ENCODE measurements at regions not wholly inside any gene's neighbourhood (a gene's known extent, or its start where the extent isn't known, plus 50 kb on each side); places are given as distances from the start of the nearest gene placed in this dataset.

- peaks cover 3% of the 10 kb centered on the region for H3K9me3 Mint-ChIP-seq
- H3K36me3 Mint-ChIP-seq = no peaks in the 10 kb centered on the region
- ATAC-seq = no peak
- no peak overlapping the region for H3K27ac Mint-ChIP-seq
- H3K27me3 Mint-ChIP-seq = no peaks in the 10 kb centered on the region
- no peaks in the 10 kb centered on the region for H3K4me1 Mint-ChIP-seq
- no peak overlapping the region for H3K4me3 Mint-ChIP-seq
Measured at GRCh38 chr9:13689925-13690324, 410.4 kb upstream of the MPDZ start.

GRCh38 chr9:13688990-13689600 lies 409.6 kb upstream of the MPDZ start:
- Mint-ChIP-seq H3K4me3 (no peak overlapping the region), H3K36me3 (no peaks in the 10 kb centered on the region), H3K9me3 (peaks cover 3% of the 10 kb centered on the region), H3K4me1 (no peaks in the 10 kb centered on the region), H3K27me3 (no peaks in the 10 kb centered on the region), H3K27ac (no peak overlapping the region)
- ATAC-seq = no peak

DNA sequence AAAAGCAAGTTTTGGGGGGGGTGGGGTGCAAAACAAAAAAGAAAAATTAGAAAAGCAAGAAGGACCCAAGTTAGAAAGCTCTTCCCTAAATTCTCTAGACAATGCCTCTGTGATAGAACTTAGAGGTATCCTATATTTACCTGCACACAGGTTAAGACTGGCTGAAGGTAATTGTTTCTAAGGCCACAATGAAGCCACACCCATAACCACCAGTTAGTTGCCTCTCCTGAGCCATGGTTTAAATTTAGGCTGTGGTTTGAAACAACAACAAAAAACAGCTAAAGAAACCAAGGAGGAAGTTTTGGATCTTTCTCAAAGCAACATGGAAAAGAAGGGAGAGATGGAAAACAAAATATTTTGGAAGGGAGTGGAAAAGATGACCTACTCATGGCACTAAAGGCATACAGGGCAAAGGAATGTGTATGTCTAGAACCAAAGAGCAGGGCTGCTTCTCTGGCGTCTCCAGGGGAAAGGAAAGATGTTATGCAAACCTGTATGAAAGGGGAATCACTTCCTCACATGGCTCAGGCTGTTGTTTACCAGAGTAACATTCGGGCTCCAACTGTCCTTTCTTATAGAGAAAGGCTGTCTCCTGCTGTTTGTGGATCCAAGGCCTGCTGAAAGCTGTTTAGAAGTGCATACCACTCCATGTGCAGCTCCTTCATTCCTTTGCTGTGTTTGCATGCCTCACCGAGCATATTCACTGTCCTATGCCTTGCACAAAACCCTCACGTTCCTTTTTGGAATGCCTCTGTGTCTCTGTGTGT lies 408.9 kb upstream of the MPDZ start:
- Mint-ChIP-seq H3K27me3 (no peaks in the 10 kb centered on the region), H3K36me3 (no peaks in the 10 kb centered on the region), H3K4me3 (no peak overlapping the region), H3K4me1 (no peaks in the 10 kb centered on the region), H3K27ac (no peak overlapping the region), H3K9me3 (peaks cover 3% of the 10 kb centered on the region)
- ATAC-seq = no peak

GRCh38 chr9:13684656-13685055 lies 405.2 kb upstream of the MPDZ start:
- no peak overlapping the region for H3K4me3 Mint-ChIP-seq
- no peaks in the 10 kb centered on the region for H3K27me3 Mint-ChIP-seq
- no peaks in the 10 kb centered on the region for H3K36me3 Mint-ChIP-seq
- H3K4me1 Mint-ChIP-seq = no peaks in the 10 kb centered on the region
- no peak for ATAC-seq
- peaks cover 6% of the 10 kb centered on the region for H3K9me3 Mint-ChIP-seq
- H3K27ac Mint-ChIP-seq = no peak overlapping the region

- Mint-ChIP-seq H3K4me3 (no peak overlapping the region), H3K36me3 (no peaks in the 10 kb centered on the region), H3K27me3 (no peaks in the 10 kb centered on the region), H3K9me3 (peaks cover 8% of the 10 kb centered on the region), H3K4me1 (no peaks in the 10 kb centered on the region), H3K27ac (no peak overlapping the region)
- no peak for ATAC-seq
Measured at GRCh38 chr9:13677801-13678200, 398.3 kb upstream of the MPDZ start.

DNA sequence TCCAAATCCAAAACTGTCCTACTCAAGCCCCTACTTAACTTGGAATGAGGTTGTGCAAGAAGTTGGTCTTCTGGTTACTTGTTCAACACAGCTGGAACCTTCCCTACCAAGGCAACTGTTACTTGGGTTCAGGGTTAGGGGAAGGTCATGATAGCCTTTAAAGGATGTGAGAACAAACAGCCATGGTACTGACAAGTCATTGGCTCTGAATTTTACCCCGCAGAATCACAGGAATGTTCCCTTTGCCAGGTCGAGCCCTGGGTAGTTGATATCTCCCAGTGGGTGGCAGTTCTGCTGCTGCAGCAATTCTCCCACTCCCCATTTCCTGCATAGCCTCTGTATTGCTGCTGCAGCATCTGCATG lies 396.1 kb upstream of the MPDZ start:
- Mint-ChIP-seq H3K9me3 (peaks cover 3% of the 10 kb centered on the region), H3K4me1 (no peaks in the 10 kb centered on the region), H3K27ac (no peak overlapping the region), H3K4me3 (no peak overlapping the region), H3K27me3 (no peaks in the 10 kb centered on the region), H3K36me3 (no peaks in the 10 kb centered on the region)
- no peak for ATAC-seq

- no peak for ATAC-seq
- H3K27me3 Mint-ChIP-seq = no peaks in the 10 kb centered on the region
- H3K4me3 Mint-ChIP-seq = no peak overlapping the region
- no peak overlapping the region for H3K27ac Mint-ChIP-seq
- no peaks in the 10 kb centered on the region for H3K4me1 Mint-ChIP-seq
- no peaks in the 10 kb centered on the region for H3K36me3 Mint-ChIP-seq
- peaks cover 2% of the 10 kb centered on the region for H3K9me3 Mint-ChIP-seq
Measured at GRCh38 chr9:13674926-13675637, 395.6 kb upstream of the MPDZ start.

DNA sequence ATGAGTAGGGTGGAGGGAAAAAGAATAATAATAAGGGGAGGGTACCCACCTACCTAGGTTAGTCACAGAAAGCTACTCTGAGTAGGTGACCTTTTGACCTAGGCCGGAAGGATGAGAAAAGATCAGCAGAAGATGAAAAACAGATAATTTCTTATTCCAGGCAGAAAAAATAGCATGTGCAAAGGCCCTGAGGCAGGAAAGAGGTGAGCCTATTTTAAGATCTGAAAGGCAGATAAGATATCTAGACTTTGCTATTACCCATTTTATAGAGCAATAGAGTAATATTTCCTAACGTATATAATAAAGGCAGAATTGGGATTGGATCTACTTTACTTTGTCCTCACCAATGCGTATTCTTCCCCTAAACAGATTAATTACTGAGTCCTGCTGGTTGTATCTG lies 393.9 kb upstream of the MPDZ start:
- Mint-ChIP-seq H3K9me3 (peaks cover 7% of the 10 kb centered on the region), H3K36me3 (no peaks in the 10 kb centered on the region), H3K4me1 (no peaks in the 10 kb centered on the region), H3K4me3 (no peak overlapping the region), H3K27ac (no peak overlapping the region), H3K27me3 (no peaks in the 10 kb centered on the region)
- no peak for ATAC-seq

DNA sequence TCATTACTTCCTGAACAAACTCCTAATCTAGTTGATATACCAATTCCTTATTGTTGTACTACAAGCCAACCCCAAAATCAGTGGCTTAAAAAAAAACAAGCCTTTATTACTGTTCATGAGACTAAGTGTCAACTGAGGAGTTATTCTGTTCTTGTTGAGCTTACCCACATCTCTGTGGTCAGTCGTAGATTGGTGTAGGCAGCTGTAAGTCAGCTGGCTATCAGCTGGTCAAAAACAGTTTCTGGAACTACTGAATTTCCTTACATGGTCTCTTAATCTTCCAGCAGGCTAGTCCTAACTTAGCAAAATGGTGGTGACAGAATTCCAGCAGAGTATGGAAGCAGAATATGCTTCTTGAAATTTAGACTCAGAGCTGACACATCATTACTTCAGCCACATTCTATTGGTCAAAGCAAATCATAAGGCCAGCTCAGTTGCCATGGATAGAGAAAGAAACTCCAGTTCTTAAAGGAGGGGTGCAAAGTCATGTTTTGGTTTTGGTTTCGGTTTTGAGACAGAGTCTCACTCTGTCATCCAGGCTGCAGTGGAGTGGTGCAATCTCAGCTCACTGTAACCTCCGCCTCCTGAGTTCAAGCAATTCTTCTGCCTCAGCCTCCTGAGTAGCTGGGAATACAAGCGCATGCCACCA lies 386.1 kb upstream of the MPDZ start:
- Mint-ChIP-seq H3K9me3 (peaks cover 28% of the 10 kb centered on the region), H3K36me3 (no peaks in the 10 kb centered on the region), H3K27me3 (no peaks in the 10 kb centered on the region), H3K4me3 (no peak overlapping the region), H3K27ac (no peak overlapping the region), H3K4me1 (no peaks in the 10 kb centered on the region)
- no peak for ATAC-seq

GRCh38 chr9:13661014-13661413 lies 381.5 kb upstream of the MPDZ start:
- H3K4me3 Mint-ChIP-seq = no peak overlapping the region
- H3K4me1 Mint-ChIP-seq = no peaks in the 10 kb centered on the region
- peaks cover 20% of the 10 kb centered on the region for H3K9me3 Mint-ChIP-seq
- H3K36me3 Mint-ChIP-seq = no peaks in the 10 kb centered on the region
- ATAC-seq = no peak
- no peak overlapping the region for H3K27ac Mint-ChIP-seq
- no peaks in the 10 kb centered on the region for H3K27me3 Mint-ChIP-seq

DNA sequence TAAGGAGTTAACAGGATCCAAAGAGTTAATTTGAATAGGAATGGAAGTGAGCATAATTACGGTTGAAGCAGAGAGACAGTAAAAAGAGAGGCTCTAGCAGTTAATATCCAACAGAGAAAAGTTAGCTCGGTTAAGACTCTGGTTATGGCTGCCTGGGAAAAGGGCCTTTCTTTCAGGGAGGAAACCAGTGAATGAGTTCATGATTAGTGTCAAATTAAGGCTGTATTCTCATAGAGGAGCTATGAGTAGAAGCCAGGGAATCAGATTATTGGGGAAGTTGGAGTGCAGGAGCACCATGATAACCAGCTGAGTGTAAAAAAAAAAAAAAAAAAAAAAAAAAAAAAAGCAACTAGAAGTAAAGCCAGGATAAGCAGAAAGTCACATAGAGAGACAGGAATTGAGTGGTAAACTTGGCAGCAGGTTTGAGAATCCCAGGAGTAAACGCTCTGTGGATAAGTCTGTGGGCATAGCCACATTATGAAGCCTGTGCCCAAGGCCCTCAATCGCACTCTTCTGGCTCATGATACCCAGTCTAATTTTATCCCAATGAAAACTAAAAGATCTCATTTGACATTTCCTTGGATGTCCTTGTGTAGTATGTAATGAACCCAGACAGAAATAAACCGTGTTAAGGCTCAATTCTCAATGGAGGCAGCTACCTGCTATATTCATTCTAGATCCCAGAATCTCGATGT lies 372.6 kb upstream of the MPDZ start:
- no peaks in the 10 kb centered on the region for H3K36me3 Mint-ChIP-seq
- H3K4me1 Mint-ChIP-seq = no peaks in the 10 kb centered on the region
- no peak overlapping the region for H3K27ac Mint-ChIP-seq
- no peak overlapping the region for H3K4me3 Mint-ChIP-seq
- H3K27me3 Mint-ChIP-seq = no peaks in the 10 kb centered on the region
- H3K9me3 Mint-ChIP-seq = peaks cover 14% of the 10 kb centered on the region
- no peak for ATAC-seq

DNA sequence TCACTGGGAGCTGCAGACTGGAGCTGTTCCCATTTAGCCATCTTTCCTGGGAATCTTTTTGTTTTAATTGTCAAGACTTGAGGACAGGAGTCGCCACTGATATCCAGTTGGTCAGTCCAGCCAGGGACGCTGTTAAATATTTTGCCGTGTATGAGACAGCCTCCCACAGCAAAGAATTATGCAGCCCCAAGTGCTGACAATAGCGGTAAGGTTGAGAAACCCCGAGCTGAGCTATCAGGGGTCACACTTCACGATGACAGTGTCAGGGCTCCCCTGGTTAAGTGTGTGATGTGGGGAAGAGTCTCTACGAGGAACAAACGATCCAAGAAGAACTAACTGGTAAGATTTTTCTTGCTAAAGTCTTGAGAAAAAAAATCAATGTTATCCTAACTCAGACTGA lies 372.0 kb upstream of the MPDZ start:
- Mint-ChIP-seq H3K27ac (no peak overlapping the region), H3K9me3 (peaks cover 14% of the 10 kb centered on the region), H3K4me1 (no peaks in the 10 kb centered on the region), H3K36me3 (no peaks in the 10 kb centered on the region), H3K27me3 (no peaks in the 10 kb centered on the region), H3K4me3 (no peak overlapping the region)
- ATAC-seq = no peak

DNA sequence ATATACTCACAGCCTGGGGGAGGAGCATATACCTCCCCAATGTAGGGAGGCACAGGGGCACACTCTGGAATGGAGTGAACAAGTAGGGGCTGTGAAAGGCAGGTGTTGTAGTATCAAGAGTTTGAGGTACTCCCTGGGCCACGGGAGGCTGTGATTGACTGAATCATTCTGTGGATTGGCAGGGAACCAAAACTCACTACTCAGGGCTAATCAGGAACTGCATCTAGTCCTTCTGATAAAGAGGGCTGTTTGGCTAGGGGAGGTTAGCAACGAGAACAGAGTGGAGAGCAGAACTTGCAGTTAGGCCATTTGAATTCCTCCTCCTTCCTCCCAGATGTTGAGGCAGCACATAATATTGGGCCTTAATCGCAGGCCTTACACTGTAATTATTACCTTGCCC lies 369.2 kb upstream of the MPDZ start:
- no peaks in the 10 kb centered on the region for H3K27me3 Mint-ChIP-seq
- no peak overlapping the region for H3K27ac Mint-ChIP-seq
- ATAC-seq = no peak

DNA sequence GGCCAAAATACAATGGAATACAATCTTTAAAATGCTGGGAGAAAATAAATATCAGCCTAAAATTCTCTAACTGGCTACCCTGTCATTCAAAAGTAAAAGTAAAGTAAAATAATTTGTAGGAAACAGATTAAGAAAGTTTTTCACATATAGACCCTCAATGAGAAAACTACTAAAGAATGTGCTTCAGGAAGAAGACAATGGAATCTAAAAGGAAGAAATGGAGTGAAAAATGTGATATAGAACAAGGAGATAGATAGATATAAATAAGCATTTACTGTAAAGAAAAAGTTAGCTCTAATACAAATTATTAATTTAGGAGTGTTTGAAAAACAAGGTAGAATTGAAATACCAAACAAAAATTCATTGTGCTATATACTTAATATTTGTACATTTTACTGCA lies 368.6 kb upstream of the MPDZ start:
- Mint-ChIP-seq H3K9me3 (peaks cover 14% of the 10 kb centered on the region), H3K4me1 (no peaks in the 10 kb centered on the region), H3K27me3 (no peaks in the 10 kb centered on the region), H3K36me3 (no peaks in the 10 kb centered on the region), H3K27ac (no peak overlapping the region), H3K4me3 (no peak overlapping the region)
- ATAC-seq = no peak

More for the DNA sequence above, 369.2 kb upstream of the MPDZ start:
- Mint-ChIP-seq H3K36me3 (no peaks in the 10 kb centered on the region), H3K9me3 (peaks cover 14% of the 10 kb centered on the region), H3K4me1 (no peaks in the 10 kb centered on the region), H3K4me3 (no peak overlapping the region)

DNA sequence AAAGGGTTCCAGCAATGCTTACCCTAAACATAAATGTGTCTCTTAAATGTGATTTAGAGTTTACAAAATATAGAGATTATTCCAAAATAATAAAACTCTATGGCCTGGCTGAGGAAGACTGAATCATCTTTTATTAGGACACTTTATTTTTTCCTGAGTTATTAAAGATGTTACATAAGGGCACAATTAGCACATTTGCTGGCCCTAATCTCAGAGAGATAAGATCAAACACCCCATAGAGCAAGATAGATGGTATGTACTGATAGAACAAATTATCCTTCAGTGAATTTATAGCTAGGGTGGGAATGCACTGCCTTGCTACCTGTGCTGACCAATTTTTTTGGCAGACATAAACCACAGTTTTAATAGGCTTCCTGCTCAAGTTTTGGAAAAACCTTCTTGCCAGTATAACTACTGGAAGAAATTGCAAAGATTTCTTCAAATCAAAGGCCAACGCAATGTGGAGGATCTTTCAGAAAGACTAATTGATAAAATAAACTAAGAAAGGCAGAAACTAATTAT lies 367.1 kb upstream of the MPDZ start:
- ATAC-seq = no peak
- Mint-ChIP-seq H3K27me3 (no peaks in the 10 kb centered on the region), H3K4me3 (no peak overlapping the region), H3K36me3 (no peaks in the 10 kb centered on the region), H3K9me3 (peaks cover 14% of the 10 kb centered on the region), H3K27ac (no peak overlapping the region), H3K4me1 (no peaks in the 10 kb centered on the region)
